Muscle of leg (tissue), 3 donors: ENCODE measurements at regions not wholly inside any gene's neighbourhood (a gene's known extent, or its start where the extent isn't known, plus 50 kb on each side); places are given as distances from the start of the nearest gene placed in this dataset.
A peak's percentile ranks its signal among the peaks of the same experiment; 100 is the strongest.
"Not testable (repeated sequence)": the region's sequence is repeated elsewhere in the genome, so short reads cannot be mapped to it uniquely, and the experiment has no call there.

Source experiments
- DNase-seq: peaks from one replicate; pipeline ENCODE4 v3.0.0; 2013
- H3K27ac ChIP-seq: one replicate; pipeline ENCODE4 v1.5.1; 2013; ENCODE audit warnings: mild to moderate bottlenecking, low read length, control low read depth
- H3K27me3 ChIP-seq: one replicate; pipeline ENCODE4 v1.6.1; 2013; ENCODE audit warnings: low read length; ENCODE audit not compliant: control insufficient read depth, insufficient read depth
- H3K36me3 ChIP-seq: one replicate; pipeline ENCODE4 v1.6.1; 2013; ENCODE audit warnings: low read length; ENCODE audit not compliant: control insufficient read depth, insufficient read depth
- H3K4me1 ChIP-seq: one replicate; pipeline ENCODE4 v1.6.1; 2013; ENCODE audit warnings: low read length; ENCODE audit not compliant: control insufficient read depth, insufficient read depth
- H3K4me3 ChIP-seq: one replicate; pipeline ENCODE4 v1.5.1; 2013; ENCODE audit warnings: low read length, control low read depth
- H3K9me3 ChIP-seq: replicated peaks from 2 replicates; pipeline ENCODE4 v1.6.1; 2013; ENCODE audit warnings: low read depth, low read length; ENCODE audit not compliant: control insufficient read depth
- WGBS: methylation state at CpG from one replicate; pipeline ENCODE4 v1.1.5; 2013; ENCODE audit warnings: missing lambda C conversion rate; ENCODE audit not compliant: insufficient coverage; 5-methylcytosine and 5-hydroxymethylcytosine counted together

GRCh38 chr2:95670686-95671085, 78.9 kb downstream of the TRIM43 start:
- WGBS: no CpG with 5 or more reads among the region's 2 CpGs
- no peak overlapping the region for H3K27ac ChIP-seq
- no peaks in the 10 kb centered on the region for H3K27me3 ChIP-seq
- DNase-seq: no peak
- peaks cover 4% of the 10 kb centered on the region for H3K4me1 ChIP-seq
- H3K36me3 ChIP-seq: no peaks in the 10 kb centered on the region
- no peaks in the 10 kb centered on the region for H3K9me3 ChIP-seq
- H3K4me3 ChIP-seq: no peak overlapping the region

DNA sequence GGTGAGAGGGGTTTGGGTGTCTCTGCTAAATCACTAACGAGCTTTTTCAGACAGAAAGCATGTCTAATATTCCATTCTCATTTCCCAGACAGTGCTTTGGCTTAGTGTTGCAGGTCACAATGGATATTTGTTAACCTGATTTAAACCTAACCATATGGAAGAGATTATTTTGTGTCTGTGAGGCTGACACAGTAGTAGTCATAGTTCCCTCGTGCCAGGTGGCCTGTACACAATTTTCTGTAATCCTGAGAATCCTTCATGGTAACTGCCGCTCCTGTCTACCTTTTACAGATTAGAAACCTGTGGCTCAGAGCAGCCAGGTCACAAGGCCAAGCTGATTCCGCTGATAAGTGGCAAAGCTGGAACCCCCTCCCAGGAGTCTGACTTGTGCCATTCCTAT, 79.4 kb downstream of the TRIM43 start:
- not testable (repeated sequence) for H3K36me3 ChIP-seq, H3K4me1 ChIP-seq, H3K9me3 ChIP-seq, H3K27me3 ChIP-seq, H3K4me3 ChIP-seq, H3K27ac ChIP-seq
- DNase-seq: peak; percentile 17
- WGBS: 20% methylated on average over 1 of the region's 4 CpGs

- H3K27ac ChIP-seq, H3K4me1 ChIP-seq, H3K27me3 ChIP-seq, H3K36me3 ChIP-seq, H3K9me3 ChIP-seq, H3K4me3 ChIP-seq, DNase-seq: not testable (repeated sequence)
- WGBS: no CpG with 5 or more reads among the region's 1 CpG
Observed at GRCh38 chr2:95671992-95672391, 80.2 kb downstream of the TRIM43 start.

GRCh38 chr2:95672500-95672899, 80.7 kb downstream of the TRIM43 start:
- peak; percentile 7 for DNase-seq
- not testable (repeated sequence) for H3K27me3 ChIP-seq, H3K9me3 ChIP-seq, H3K36me3 ChIP-seq, H3K4me3 ChIP-seq, H3K4me1 ChIP-seq, H3K27ac ChIP-seq
- WGBS: no CpG with 5 or more reads among the region's 1 CpG

DNA sequence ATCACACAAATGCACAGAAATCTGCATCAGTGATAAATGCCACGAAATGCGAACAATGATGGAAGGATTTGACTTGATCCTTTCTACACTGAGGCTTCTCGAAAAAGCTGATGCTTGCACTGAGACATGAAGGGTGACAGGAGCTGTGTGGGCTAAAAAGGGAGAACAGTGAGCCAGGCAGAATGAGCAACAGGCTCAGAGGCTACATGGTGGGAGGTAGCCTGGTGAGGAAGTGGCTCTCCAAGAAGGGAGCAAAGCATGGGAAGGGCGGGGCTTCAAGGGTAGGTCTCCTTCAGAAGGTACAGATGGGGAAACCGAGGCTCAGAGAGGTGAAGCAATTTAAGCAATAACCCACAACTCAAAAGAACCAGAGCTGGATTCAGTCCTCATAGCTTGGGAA, 82.4 kb downstream of the TRIM43 start:
- Histone ChIP-seq H3K27ac (no peak overlapping the region), H3K4me3 (no peak overlapping the region), H3K9me3 (no peaks in the 10 kb centered on the region), H3K4me1 (no peaks in the 10 kb centered on the region), H3K27me3 (no peaks in the 10 kb centered on the region), H3K36me3 (no peaks in the 10 kb centered on the region)
- no peak for DNase-seq
- WGBS: 96% methylated on average over 3 of the region's 5 CpGs

DNA sequence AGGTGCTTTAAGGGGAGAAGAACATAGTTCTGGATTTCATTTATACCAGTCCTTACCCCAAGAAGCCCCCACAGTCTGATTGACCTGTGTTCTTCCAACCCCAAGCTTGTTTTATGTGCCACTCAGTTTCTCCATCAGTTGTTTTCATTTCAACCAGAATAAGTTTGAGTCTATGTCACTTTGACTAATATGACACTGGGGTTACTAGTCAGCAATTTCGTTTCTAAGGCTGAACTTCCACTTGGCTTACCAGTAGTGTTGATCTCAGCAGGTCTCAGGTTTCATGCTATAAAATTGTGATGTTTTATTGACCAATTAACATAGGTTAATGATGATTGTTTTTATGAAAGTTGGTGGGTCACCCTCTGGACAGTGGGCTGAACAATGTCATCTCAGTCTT, 84.8 kb downstream of the TRIM43 start:
- H3K4me1 ChIP-seq, H3K9me3 ChIP-seq, H3K36me3 ChIP-seq, DNase-seq, H3K4me3 ChIP-seq, H3K27ac ChIP-seq, H3K27me3 ChIP-seq: not testable (repeated sequence)
- no CpG with 5 or more reads among the region's 1 CpG for WGBS

GRCh38 chr2:95677346-95677745, 85.5 kb downstream of the TRIM43 start:
- Histone ChIP-seq H3K36me3 (no peaks in the 10 kb centered on the region), H3K27ac (no peak overlapping the region), H3K27me3 (peaks cover 2% of the 10 kb centered on the region), H3K4me1 (peaks cover 3% of the 10 kb centered on the region), H3K4me3 (no peak overlapping the region), H3K9me3 (no peaks in the 10 kb centered on the region)
- no CpG with 5 or more reads among the region's 4 CpGs for WGBS
- DNase-seq: no peak

DNA sequence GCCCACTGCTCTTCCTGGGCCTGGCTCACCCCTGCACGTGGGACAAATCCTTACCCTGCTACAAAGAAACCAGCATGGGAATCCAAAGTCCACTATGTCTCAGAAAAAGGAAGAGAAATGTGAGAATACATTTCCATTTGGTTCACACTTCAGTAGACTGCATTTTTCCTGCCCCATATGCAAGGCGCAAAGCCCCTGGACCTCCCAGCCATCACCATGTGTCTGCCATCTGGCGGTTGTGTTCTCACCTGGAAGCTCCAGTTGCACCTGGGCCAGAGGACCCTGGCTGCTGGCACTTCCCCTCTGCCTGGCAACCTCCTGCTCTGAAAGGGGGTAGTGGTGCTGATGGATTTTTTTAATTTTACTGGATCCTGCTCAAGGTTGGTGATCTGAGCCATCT, 86.0 kb downstream of the TRIM43 start:
- H3K4me3 ChIP-seq, H3K27ac ChIP-seq, DNase-seq, H3K36me3 ChIP-seq, H3K27me3 ChIP-seq, H3K4me1 ChIP-seq, H3K9me3 ChIP-seq: not testable (repeated sequence)
- no CpG with 5 or more reads among the region's 3 CpGs for WGBS

DNA sequence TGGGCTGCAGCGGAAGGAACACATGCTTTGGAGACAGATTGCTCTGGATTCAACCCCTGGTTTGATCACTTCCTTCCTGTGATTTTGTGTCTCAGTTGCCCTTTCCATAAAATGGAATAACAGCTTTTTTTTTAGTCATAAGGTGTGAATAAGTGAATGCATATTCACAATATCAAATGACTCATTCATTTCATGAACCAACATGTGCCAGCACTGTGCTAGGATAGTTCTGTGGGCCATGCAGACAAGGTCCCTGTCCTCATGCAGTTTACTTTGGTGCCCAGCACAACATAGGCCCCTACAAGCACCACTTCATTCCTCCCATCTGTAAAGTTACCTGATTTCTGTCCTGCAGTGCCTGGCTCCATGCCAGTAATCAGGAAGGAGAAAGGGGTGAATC, 89.4 kb downstream of the TRIM43 start:
- H3K9me3 ChIP-seq, H3K36me3 ChIP-seq, H3K27ac ChIP-seq, H3K27me3 ChIP-seq, DNase-seq, H3K4me3 ChIP-seq: not testable (repeated sequence)
- WGBS: no CpG with 5 or more reads among the region's 1 CpG
- H3K4me1 ChIP-seq: peaks cover 10% of the 10 kb centered on the region

DNA sequence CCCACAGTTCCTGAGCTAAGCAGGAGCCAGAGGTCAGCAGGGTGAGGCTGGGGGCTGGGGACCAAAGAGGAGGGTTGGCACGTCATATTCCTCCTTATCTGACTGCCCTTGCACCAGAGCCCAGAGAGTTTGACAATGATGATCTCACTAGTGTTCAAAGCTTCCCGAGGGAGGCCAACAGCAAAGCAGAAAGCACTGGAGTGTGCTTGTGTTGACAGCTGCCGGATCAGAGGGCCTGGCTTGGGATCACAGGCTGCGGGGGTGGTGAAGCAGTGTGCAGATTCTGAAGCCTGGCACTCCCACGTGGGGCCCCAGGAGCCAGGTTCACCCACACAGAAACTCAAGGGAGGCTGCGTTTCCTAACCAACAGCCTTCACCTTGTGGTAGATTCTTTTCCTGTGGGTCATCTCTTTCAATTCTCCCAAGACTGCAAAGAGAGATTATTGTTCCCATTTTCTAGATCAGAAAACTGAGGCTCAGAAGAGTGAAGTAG, 89.8 kb downstream of the TRIM43 start:
- not testable (repeated sequence) for H3K27ac ChIP-seq

DNA sequence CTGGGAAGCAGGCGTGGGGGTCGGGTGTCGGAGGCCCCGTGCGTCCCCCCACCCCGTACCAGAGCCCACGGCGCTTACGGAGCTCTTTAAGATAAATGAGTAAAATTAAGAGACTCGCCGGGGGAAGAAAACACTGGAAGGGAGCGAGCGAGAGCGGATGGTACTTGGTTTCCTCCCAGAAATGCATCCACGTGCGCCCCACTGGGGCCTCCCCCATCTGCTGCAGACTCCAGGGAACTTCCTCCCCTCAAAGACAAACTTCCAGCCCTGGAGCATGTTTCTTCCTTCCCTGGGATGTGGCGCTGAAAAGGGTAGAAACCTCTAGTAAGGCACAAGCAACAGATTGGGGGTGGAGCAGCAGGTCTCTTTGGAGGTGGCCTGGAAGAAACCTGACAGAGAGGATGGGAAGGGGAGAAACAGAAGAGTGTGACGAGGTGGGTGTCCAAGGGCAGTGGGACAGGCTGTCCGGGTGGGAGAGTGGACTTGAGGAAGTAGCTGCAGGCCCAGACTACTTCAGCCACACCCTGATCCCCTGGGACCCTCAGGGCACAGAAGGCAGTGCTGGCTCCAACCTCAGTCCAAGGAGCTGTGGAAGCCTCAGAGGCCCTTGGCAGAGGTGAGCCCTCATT, 91.2 kb downstream of the TRIM43 start:
- peak overlapping the region; percentile 42 for H3K4me3 ChIP-seq
- not testable (repeated sequence) for H3K27ac ChIP-seq, H3K27me3 ChIP-seq, DNase-seq, H3K9me3 ChIP-seq, H3K36me3 ChIP-seq
- H3K4me1 ChIP-seq: peaks cover 10% of the 10 kb centered on the region
- 4% methylated on average over 9 of the region's 19 CpGs for WGBS

More for the DNA sequence above, 89.8 kb downstream of the TRIM43 start:
- not testable (repeated sequence) for H3K36me3 ChIP-seq, DNase-seq, H3K27me3 ChIP-seq, H3K9me3 ChIP-seq, H3K4me3 ChIP-seq
- H3K4me1 ChIP-seq: peaks cover 10% of the 10 kb centered on the region
- WGBS: 17% methylated on average over 1 of the region's 6 CpGs
